Neuronal stem cell (in vitro differentiated cells): ENCODE measurements at regions not wholly inside any gene's neighbourhood (a gene's known extent, or its start where the extent isn't known, plus 50 kb on each side); places are given as distances from the start of the nearest gene placed in this dataset.
A peak's percentile ranks its signal among the peaks of the same experiment; 100 is the strongest.

ENCODE experiments used
- DNase-seq: peaks from one replicate; pipeline ENCODE4 v3.0.0-alpha.2; 2013; ENCODE audit warnings: low spot score
- H2AFZ ChIP-seq: one replicate; pipeline ENCODE4 v1.6.1; 2013; ENCODE audit warnings: mild to moderate bottlenecking, low read length, inconsistent platforms
- H2AK5ac ChIP-seq: 2 replicates; pipeline ENCODE4 v1.6.1; 2013; ENCODE audit warnings: low read depth, mild to moderate bottlenecking, inconsistent platforms, low read length, moderate library complexity, mixed read lengths
- H2BK120ac ChIP-seq: 2 replicates; pipeline ENCODE4 v1.6.1; 2013; ENCODE audit warnings: low read depth, mild to moderate bottlenecking, inconsistent platforms, low read length, moderate library complexity, mixed read lengths
- H2BK12ac ChIP-seq: one replicate; pipeline ENCODE4 v1.6.1; 2013; ENCODE audit warnings: low read length, inconsistent platforms
- H2BK15ac ChIP-seq: 2 replicates; pipeline ENCODE4 v1.6.1; 2013; ENCODE audit warnings: mild to moderate bottlenecking, low read length, inconsistent platforms, mixed read lengths
- H2BK5ac ChIP-seq: one replicate; pipeline ENCODE4 v1.6.1; 2013; ENCODE audit warnings: inconsistent platforms, mild to moderate bottlenecking, low read length, moderate library complexity
- H3K14ac ChIP-seq: one replicate; pipeline ENCODE4 v1.6.1; 2013; ENCODE audit warnings: low read length, inconsistent platforms
- H3K18ac ChIP-seq: 2 replicates; pipeline ENCODE4 v1.6.1; 2013; ENCODE audit warnings: low read length, inconsistent platforms
- H3K23ac ChIP-seq: 2 replicates; pipeline ENCODE4 v1.6.1; 2013; ENCODE audit warnings: low read depth, mild to moderate bottlenecking, mixed read lengths, low read length, inconsistent platforms; ENCODE audit not compliant: poor library complexity
- H3K27ac ChIP-seq: replicated peaks from 3 replicates; pipeline ENCODE4 v1.5.1; 2013; ENCODE audit warnings: low read length, inconsistent platforms
- H3K27me3 ChIP-seq, 3 experiments: 2 replicates each; pipeline ENCODE4 v1.6.1; 2013; ENCODE audit warnings: low read length in 3 of 3, mild to moderate bottlenecking in 2 of 3, inconsistent platforms in 1 of 3, low read depth in 1 of 3, mixed read lengths in 1 of 3, moderate library complexity in 1 of 3; ENCODE audit not compliant: control insufficient read depth in 3 of 3, insufficient read depth in 3 of 3
- H3K36me3 ChIP-seq, 2 donors: replicated peaks in 1 of 2; 2 replicates each; pipeline ENCODE4 v1.6.1; 2013; ENCODE audit warnings: low read length in 2 of 2; ENCODE audit not compliant: control insufficient read depth in 2 of 2, insufficient read depth in 2 of 2
- H3K4ac ChIP-seq: 2 replicates; pipeline ENCODE4 v1.6.1; 2013; ENCODE audit warnings: inconsistent platforms, mild to moderate bottlenecking, low read length, moderate library complexity
- H3K4me1 ChIP-seq, 2 donors: 1 replicate in 1 of 2; 2 replicates in 1 of 2; pipeline ENCODE4 v1.6.1; 2013; ENCODE audit warnings: low read length in 2 of 2, low read depth in 1 of 2; ENCODE audit not compliant: control insufficient read depth in 2 of 2, insufficient read depth in 1 of 2
- H3K4me2 ChIP-seq: one replicate; pipeline ENCODE4 v1.6.1; 2013; ENCODE audit warnings: mild to moderate bottlenecking, low read length, inconsistent platforms; ENCODE audit not compliant: insufficient read depth, poor library complexity, severe bottlenecking
- H3K4me3 ChIP-seq, 2 donors: 2 replicates each; pipeline ENCODE4 v1.5.1; 2013; ENCODE audit warnings: low read length in 2 of 2, mild to moderate bottlenecking in 2 of 2, inconsistent platforms in 1 of 2, moderate library complexity in 1 of 2
- H3K79me1 ChIP-seq: one replicate; pipeline ENCODE4 v1.6.1; 2013; ENCODE audit warnings: low read depth, mild to moderate bottlenecking, inconsistent platforms, low read length, moderate library complexity
- H3K9ac ChIP-seq: one replicate; pipeline ENCODE4 v1.6.1; 2013; ENCODE audit warnings: mild to moderate bottlenecking, low read depth, low read length, inconsistent platforms; ENCODE audit not compliant: poor library complexity
- H3K9me3 ChIP-seq, 2 donors: replicated peaks in 1 of 2; 2 replicates each; pipeline versions ENCODE3 to v1.6.1; 2013; ENCODE audit warnings: low read length in 2 of 2, mild to moderate bottlenecking in 2 of 2, inconsistent platforms in 1 of 2, low read depth in 1 of 2, mixed read lengths in 1 of 2, moderate library complexity in 1 of 2; ENCODE audit not compliant: control insufficient read depth in 2 of 2, insufficient read depth in 1 of 2
- H4K8ac ChIP-seq: one replicate; pipeline ENCODE4 v1.6.1; 2013; ENCODE audit warnings: low read depth, mild to moderate bottlenecking, inconsistent platforms, low read length, moderate library complexity
- H4K91ac ChIP-seq: one replicate; pipeline ENCODE4 v1.6.1; 2013; ENCODE audit warnings: low read length, low read depth, mild to moderate bottlenecking, inconsistent platforms; ENCODE audit not compliant: poor library complexity
- WGBS, 2 donors: extraction: QIAGEN DNeasy Blood & Tissue Kit; methylation state at CpG; one replicate each; pipeline ENCODE4 v1.1.7; 2013; ENCODE audit warnings: missing lambda C conversion rate in 2 of 2, mixed read lengths in 1 of 2; ENCODE audit not compliant: insufficient read length in 2 of 2, insufficient replicate concordance in 1 of 2; ENCODE audit errors: extremely low coverage in 2 of 2; 5-methylcytosine and 5-hydroxymethylcytosine counted together

GRCh38 chr16:60930291-60930690, 1105.9 kb downstream of the CDH8 start:
- no peak overlapping the region for H2BK120ac ChIP-seq
- no peaks in the 10 kb centered on the region for H3K36me3 ChIP-seq
- H4K91ac ChIP-seq = no peak overlapping the region
- DNase-seq = no peak
- no peak overlapping the region for H3K14ac ChIP-seq
- no peaks in the 10 kb centered on the region for H3K9me3 ChIP-seq
- H3K9ac ChIP-seq = no peak overlapping the region
- no peak overlapping the region for H3K23ac ChIP-seq
- H3K4me3 ChIP-seq = no peak overlapping the region
- no peak overlapping the region for H3K4ac ChIP-seq
- WGBS, 2 donors = no CpG with 5 or more reads among the region's 5 CpGs
- H3K79me1 ChIP-seq = no peaks in the 10 kb centered on the region
- H2BK5ac ChIP-seq = no peak overlapping the region
- no peak overlapping the region for H3K4me2 ChIP-seq
- H3K18ac ChIP-seq = no peak overlapping the region
- no peak overlapping the region for H4K8ac ChIP-seq
- no peak overlapping the region for H2AFZ ChIP-seq
- no peak overlapping the region for H2BK15ac ChIP-seq
- no peak overlapping the region for H2AK5ac ChIP-seq
- no peaks in the 10 kb centered on the region for H3K27me3 ChIP-seq
- H2BK12ac ChIP-seq = no peak overlapping the region
- H3K27ac ChIP-seq = no peak overlapping the region
- H3K4me1 ChIP-seq = no peaks in the 10 kb centered on the region

- WGBS, 2 donors = no CpG with 5 or more reads among the region's 2 CpGs
- H2BK15ac ChIP-seq = no peak overlapping the region
- no peak for DNase-seq
- no peaks in the 10 kb centered on the region for H3K9me3 ChIP-seq
- H2BK12ac ChIP-seq = no peak overlapping the region
- H3K18ac ChIP-seq = no peak overlapping the region
- H3K27me3 ChIP-seq = no peaks in the 10 kb centered on the region
- no peak overlapping the region for H2BK5ac ChIP-seq
- no peaks in the 10 kb centered on the region for H3K79me1 ChIP-seq
- H3K14ac ChIP-seq = no peak overlapping the region
- H3K4me3 ChIP-seq = no peak overlapping the region
- no peak overlapping the region for H2BK120ac ChIP-seq
- H3K4me2 ChIP-seq = peak overlapping the region; percentile 4
- no peak overlapping the region for H3K9ac ChIP-seq
- H3K27ac ChIP-seq = no peak overlapping the region
- H2AFZ ChIP-seq = no peak overlapping the region
- no peak overlapping the region for H4K8ac ChIP-seq
- H3K4ac ChIP-seq = no peak overlapping the region
- H3K23ac ChIP-seq = no peak overlapping the region
- no peaks in the 10 kb centered on the region for H3K36me3 ChIP-seq
- no peak overlapping the region for H2AK5ac ChIP-seq
- H3K4me1 ChIP-seq = no peaks in the 10 kb centered on the region
- no peak overlapping the region for H4K91ac ChIP-seq
Observed at GRCh38 chr16:60922920-60923319, 1113.3 kb downstream of the CDH8 start.

- Histone ChIP-seq H3K18ac (no peak overlapping the region), H2BK15ac (no peak overlapping the region), H3K4ac (no peak overlapping the region), H3K27me3 (no peaks in the 10 kb centered on the region), H2BK12ac (no peak overlapping the region), H2AFZ (no peak overlapping the region), H2AK5ac (no peak overlapping the region), H3K4me1 (no peaks in the 10 kb centered on the region), H4K8ac (no peak overlapping the region), H3K4me2 (no peak overlapping the region), H2BK5ac (no peak overlapping the region), H2BK120ac (no peak overlapping the region), H4K91ac (no peak overlapping the region), H3K9ac (no peak overlapping the region), H3K79me1 (no peaks in the 10 kb centered on the region), H3K27ac (no peak overlapping the region), H3K9me3 (peaks cover 0 to 2% of the 10 kb centered on the region in 2 donors), H3K14ac (no peak overlapping the region), H3K4me3 (no peak overlapping the region), H3K36me3 (no peaks in the 10 kb centered on the region), H3K23ac (no peak overlapping the region)
- no CpG with 5 or more reads among the region's 3 CpGs for WGBS, 2 donors
- no peak for DNase-seq
Observed at GRCh38 chr16:60914334-60914733, 1121.9 kb downstream of the CDH8 start.

- Histone ChIP-seq H3K23ac (no peak overlapping the region), H3K4me3 (no peak overlapping the region), H3K9me3 (peaks cover 0 to 2% of the 10 kb centered on the region in 2 donors), H2AFZ (no peak overlapping the region), H2BK12ac (no peak overlapping the region), H3K18ac (no peak overlapping the region), H2BK120ac (no peak overlapping the region), H2BK5ac (no peak overlapping the region), H3K36me3 (no peaks in the 10 kb centered on the region), H3K4me2 (no peak overlapping the region), H2BK15ac (no peak overlapping the region), H3K4me1 (no peaks in the 10 kb centered on the region), H2AK5ac (no peak overlapping the region), H3K4ac (no peak overlapping the region), H3K27ac (no peak overlapping the region), H3K14ac (no peak overlapping the region), H3K27me3 (no peaks in the 10 kb centered on the region), H4K8ac (no peak overlapping the region), H4K91ac (no peak overlapping the region), H3K9ac (no peak overlapping the region), H3K79me1 (no peaks in the 10 kb centered on the region)
- DNase-seq = no peak
- WGBS, 2 donors = no CpG with 5 or more reads among the region's 4 CpGs
Observed at GRCh38 chr16:60907645-60908044, 1128.6 kb downstream of the CDH8 start.
